NOMO-1 (cell line): ENCODE measurements at regions not wholly inside any gene's neighbourhood (a gene's known extent, or its start where the extent isn't known, plus 50 kb on each side); places are given as distances from the start of the nearest gene placed in this dataset.

Experiments
- DNase-seq, 2 experiments: peaks; one replicate each; lab custom pipeline; 2025; ENCODE audit not compliant: unreplicated experiment in 2 of 2; lab: John Stamatoyannopoulos, UW

- DNase-seq, result no peak
These were observed 50.8 kb upstream of the JAG1 start for GRCh38 chr20:10724449-10725173.

GRCh38 chr20:10728873-10729670 is 55.3 kb upstream of the JAG1 start:
- no peak for DNase-seq

- DNase-seq, result no peak
These were observed 56.0 kb upstream of the JAG1 start for GRCh38 chr20:10729785-10730184.

GRCh38 chr20:10730629-10731183 is 56.9 kb upstream of the JAG1 start:
- no peak for DNase-seq

GRCh38 chr20:10731190-10731965 is 57.6 kb upstream of the JAG1 start:
- no peak for DNase-seq

GRCh38 chr20:10733122-10733521 is 59.3 kb upstream of the JAG1 start:
- DNase-seq, result no peak

GRCh38 chr20:10735195-10735949 is 61.6 kb upstream of the JAG1 start:
- no peak for DNase-seq

- no peak for DNase-seq
These were observed 65.3 kb upstream of the JAG1 start for GRCh38 chr20:10739134-10739533.

GRCh38 chr20:10739566-10739965 is 65.8 kb upstream of the JAG1 start:
- no peak for DNase-seq

- no peak for DNase-seq
These were observed 67.3 kb upstream of the JAG1 start for GRCh38 chr20:10741060-10741459.

GRCh38 chr20:10745790-10746189 is 72.0 kb upstream of the JAG1 start:
- no peak for DNase-seq

- no peak for DNase-seq
These were observed 73.2 kb upstream of the JAG1 start for GRCh38 chr20:10747019-10747418.

GRCh38 chr20:10749084-10749483 is 75.3 kb upstream of the JAG1 start:
- no peak for DNase-seq

- DNase-seq, result no peak
These were observed 78.4 kb upstream of the JAG1 start for GRCh38 chr20:10752206-10752605.

GRCh38 chr20:10754824-10755223 is 81.0 kb upstream of the JAG1 start:
- DNase-seq, result no peak

GRCh38 chr20:10758446-10758845 is 84.6 kb upstream of the JAG1 start:
- no peak for DNase-seq

GRCh38 chr20:10761232-10761631 is 87.4 kb upstream of the JAG1 start:
- no peak for DNase-seq

- no peak for DNase-seq
These were observed 88.0 kb upstream of the JAG1 start for GRCh38 chr20:10761786-10762185.

- no peak for DNase-seq
These were observed 88.4 kb upstream of the JAG1 start for GRCh38 chr20:10762216-10762615.

GRCh38 chr20:10763112-10763511 is 89.3 kb upstream of the JAG1 start:
- DNase-seq, result no peak
